ENCODE measurements at regions not wholly inside any gene's neighbourhood (a gene's known extent, or its start where the extent isn't known, plus 50 kb on each side); places are given as distances from the start of the nearest gene placed in this dataset.

DNA sequence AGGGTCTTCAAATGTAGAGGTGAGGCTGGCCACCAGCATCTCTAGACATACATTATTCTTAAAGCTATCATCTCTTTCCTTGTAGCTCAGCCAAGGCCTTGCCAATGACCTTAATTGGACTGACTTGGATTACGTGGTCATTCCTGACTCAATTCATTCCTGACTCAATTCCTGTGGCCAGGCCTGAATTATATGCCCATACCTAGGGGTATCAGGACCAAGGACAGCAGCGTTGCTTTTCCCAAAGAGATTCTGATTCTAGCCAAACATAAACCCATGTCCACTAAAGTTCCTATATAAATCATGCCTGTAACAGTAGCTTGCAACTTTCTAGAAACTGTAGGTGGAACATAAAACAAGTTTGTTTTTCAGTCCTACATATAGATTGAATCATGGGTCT, 231.7 kb downstream of the ARL6IP6 start:
- no peak overlapping the region for H3K4me3 ChIP-seq (ENCODE audit: low read length)

DNA sequence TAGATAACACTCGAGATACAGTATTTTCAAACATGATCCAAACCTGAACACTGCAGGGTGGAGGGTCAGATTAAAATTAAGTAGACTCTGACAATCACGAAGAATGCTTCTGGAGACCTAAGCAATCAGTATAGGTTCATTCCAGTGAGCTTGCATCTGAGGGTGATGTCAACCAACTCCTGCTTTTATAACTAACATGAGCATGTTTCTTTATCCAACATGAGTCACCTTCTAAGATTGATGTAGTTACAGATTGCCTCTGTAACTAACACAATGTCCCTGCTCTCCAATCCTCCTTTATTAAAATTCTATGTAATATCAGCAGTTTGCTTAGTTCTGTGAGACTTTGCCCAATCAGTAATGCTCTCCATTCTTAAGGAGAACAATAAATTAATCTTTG, 225.7 kb downstream of the ARL6IP6 start:
- no peaks in the 10 kb centered on the region for H3K4me1 ChIP-seq (ENCODE audit: insufficient read depth, low read length)
- H3K27me3 ChIP-seq (ENCODE audit: insufficient read depth, low read length) = no peaks in the 10 kb centered on the region
- no peak overlapping the region for H3K4me3 ChIP-seq (ENCODE audit: low read length)
- H2AFZ ChIP-seq (ENCODE audit: low read depth, low read length) = no peak overlapping the region
- no peaks in the 10 kb centered on the region for H3K36me3 ChIP-seq (ENCODE audit: insufficient read depth, low read length)
- H3K9me3 ChIP-seq (ENCODE audit: low read length) = no peaks in the 10 kb centered on the region

More for the DNA sequence above, 231.7 kb downstream of the ARL6IP6 start:
- H3K4me1 ChIP-seq (ENCODE audit: insufficient read depth, low read length) = no peaks in the 10 kb centered on the region
- no peak overlapping the region for H2AFZ ChIP-seq (ENCODE audit: low read depth, low read length)
- H3K27me3 ChIP-seq (ENCODE audit: insufficient read depth, low read length) = no peaks in the 10 kb centered on the region
- H3K36me3 ChIP-seq (ENCODE audit: insufficient read depth, low read length) = no peaks in the 10 kb centered on the region
- H3K9me3 ChIP-seq (ENCODE audit: low read length) = no peaks in the 10 kb centered on the region

GRCh38 chr2:152942940-152943440, 224.6 kb downstream of the ARL6IP6 start:
- no peaks in the 10 kb centered on the region for H3K36me3 ChIP-seq (ENCODE audit: insufficient read depth, low read length)
- H3K4me1 ChIP-seq (ENCODE audit: insufficient read depth, low read length) = no peaks in the 10 kb centered on the region
- no peak overlapping the region for H2AFZ ChIP-seq (ENCODE audit: low read depth, low read length)
- no peaks in the 10 kb centered on the region for H3K27me3 ChIP-seq (ENCODE audit: insufficient read depth, low read length)
- no peaks in the 10 kb centered on the region for H3K9me3 ChIP-seq (ENCODE audit: low read length)
- H3K4me3 ChIP-seq (ENCODE audit: low read length) = no peak overlapping the region

DNA sequence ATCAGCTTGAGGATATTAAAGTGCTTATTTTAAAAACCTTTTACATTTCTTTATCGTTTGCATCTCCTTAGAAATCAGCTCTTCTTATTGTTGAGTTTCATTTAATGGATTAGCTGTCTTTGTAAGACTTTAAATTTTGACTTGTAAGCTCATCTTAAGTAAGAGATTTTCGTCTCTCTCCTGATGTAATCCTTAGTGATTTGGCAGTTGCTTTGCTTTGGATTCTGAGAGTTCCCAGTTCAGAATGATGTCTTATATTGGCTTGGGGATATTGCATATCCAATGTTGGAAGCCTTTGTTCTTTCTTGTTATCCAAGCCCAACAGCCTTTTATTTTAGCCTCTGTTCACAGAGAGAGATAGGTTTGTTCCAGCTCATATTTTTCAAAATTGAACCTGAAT, 212.1 kb downstream of the ARL6IP6 start:
- no peaks in the 10 kb centered on the region for H3K36me3 ChIP-seq (ENCODE audit: insufficient read depth, low read length)
- no peaks in the 10 kb centered on the region for H3K27me3 ChIP-seq (ENCODE audit: insufficient read depth, low read length)
- H2AFZ ChIP-seq (ENCODE audit: low read depth, low read length) = no peak overlapping the region
- no peak overlapping the region for H3K4me3 ChIP-seq (ENCODE audit: low read length)
- H3K9me3 ChIP-seq (ENCODE audit: low read length) = no peaks in the 10 kb centered on the region
- no peaks in the 10 kb centered on the region for H3K4me1 ChIP-seq (ENCODE audit: insufficient read depth, low read length)

DNA sequence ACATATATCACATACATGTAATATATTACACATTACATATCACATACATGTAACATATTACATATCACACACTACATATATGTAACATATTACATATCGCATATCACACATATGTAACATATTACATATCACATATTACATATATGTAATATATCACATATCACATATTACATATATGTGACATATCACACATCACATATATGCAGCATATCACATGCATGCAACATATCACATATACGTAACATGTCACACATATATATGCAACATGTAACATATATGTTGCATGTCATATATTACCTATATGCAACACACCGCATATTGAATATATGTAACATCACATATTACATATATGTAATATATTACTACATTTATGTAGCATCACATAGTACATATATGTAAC, 211.2 kb downstream of the ARL6IP6 start:
- H3K27me3 ChIP-seq (ENCODE audit: insufficient read depth, low read length) = no peaks in the 10 kb centered on the region
- H3K4me1 ChIP-seq (ENCODE audit: insufficient read depth, low read length) = no peaks in the 10 kb centered on the region
- no peak overlapping the region for H2AFZ ChIP-seq (ENCODE audit: low read depth, low read length)
- no peaks in the 10 kb centered on the region for H3K9me3 ChIP-seq (ENCODE audit: low read length)
- H3K36me3 ChIP-seq (ENCODE audit: insufficient read depth, low read length) = no peaks in the 10 kb centered on the region
- no peak overlapping the region for H3K4me3 ChIP-seq (ENCODE audit: low read length)

GRCh38 chr2:152925547-152926448, 207.4 kb downstream of the ARL6IP6 start:
- Histone ChIP-seq H3K27me3 (ENCODE audit: insufficient read depth, low read length) (no peaks in the 10 kb centered on the region), H3K36me3 (ENCODE audit: insufficient read depth, low read length) (no peaks in the 10 kb centered on the region), H3K4me1 (ENCODE audit: insufficient read depth, low read length) (no peaks in the 10 kb centered on the region), H2AFZ (ENCODE audit: low read depth, low read length) (no peak overlapping the region), H3K9me3 (ENCODE audit: low read length) (no peaks in the 10 kb centered on the region), H3K4me3 (ENCODE audit: low read length) (no peak overlapping the region)

GRCh38 chr2:152924722-152925121, 206.3 kb downstream of the ARL6IP6 start:
- Histone ChIP-seq H3K4me1 (ENCODE audit: insufficient read depth, low read length) (no peaks in the 10 kb centered on the region), H2AFZ (ENCODE audit: low read depth, low read length) (no peak overlapping the region), H3K27me3 (ENCODE audit: insufficient read depth, low read length) (no peaks in the 10 kb centered on the region), H3K4me3 (ENCODE audit: low read length) (no peak overlapping the region), H3K9me3 (ENCODE audit: low read length) (no peaks in the 10 kb centered on the region), H3K36me3 (ENCODE audit: insufficient read depth, low read length) (no peaks in the 10 kb centered on the region)

DNA sequence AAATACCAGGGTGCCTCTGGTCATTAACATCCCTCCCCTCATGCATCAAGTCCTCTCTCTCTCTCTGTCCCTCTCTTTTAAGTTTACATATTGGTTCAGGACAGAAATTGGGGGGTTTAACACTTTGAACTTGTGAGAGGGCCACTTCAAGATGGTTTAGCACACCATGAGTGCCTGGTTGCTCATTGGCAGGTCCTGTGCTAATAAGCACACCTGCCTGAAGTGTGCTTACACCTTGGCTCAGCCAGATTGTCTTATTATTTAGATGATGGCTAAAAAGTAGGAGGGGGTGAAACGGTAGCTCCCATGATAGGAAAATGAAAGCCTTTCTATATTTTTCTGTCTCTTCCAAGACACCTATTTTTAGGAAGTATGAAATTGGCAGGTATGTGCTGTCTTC, 205.8 kb downstream of the ARL6IP6 start:
- Histone ChIP-seq H2AFZ (ENCODE audit: low read depth, low read length) (no peak overlapping the region), H3K27me3 (ENCODE audit: insufficient read depth, low read length) (no peaks in the 10 kb centered on the region), H3K4me3 (ENCODE audit: low read length) (no peak overlapping the region), H3K4me1 (ENCODE audit: insufficient read depth, low read length) (no peaks in the 10 kb centered on the region), H3K9me3 (ENCODE audit: low read length) (no peaks in the 10 kb centered on the region), H3K36me3 (ENCODE audit: insufficient read depth, low read length) (no peaks in the 10 kb centered on the region)

DNA sequence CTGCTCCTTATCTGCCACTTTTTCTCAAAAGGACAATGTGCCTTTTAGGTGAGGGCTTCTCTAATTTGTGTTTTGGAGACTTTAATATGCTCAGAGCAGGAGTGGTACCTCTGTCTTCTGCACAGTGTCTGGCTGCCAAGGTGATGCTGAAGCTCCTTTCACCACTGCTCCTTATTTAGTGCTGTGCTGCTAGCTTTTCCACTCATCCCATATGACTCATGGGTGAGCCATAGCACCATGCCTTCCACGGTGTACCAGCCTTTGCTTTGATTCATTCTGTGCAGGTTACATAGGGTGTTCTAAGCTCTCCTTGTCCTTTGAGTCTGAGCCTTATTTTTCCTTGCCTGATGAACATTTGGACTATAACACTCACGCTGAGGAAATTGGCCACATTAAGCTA, 202.4 kb downstream of the ARL6IP6 start:
- H3K4me1 ChIP-seq (ENCODE audit: insufficient read depth, low read length) = no peaks in the 10 kb centered on the region
- no peak overlapping the region for H3K4me3 ChIP-seq (ENCODE audit: low read length)
- H2AFZ ChIP-seq (ENCODE audit: low read depth, low read length) = no peak overlapping the region
- H3K9me3 ChIP-seq (ENCODE audit: low read length) = no peaks in the 10 kb centered on the region
- H3K36me3 ChIP-seq (ENCODE audit: insufficient read depth, low read length) = no peaks in the 10 kb centered on the region
- H3K27me3 ChIP-seq (ENCODE audit: insufficient read depth, low read length) = no peaks in the 10 kb centered on the region

GRCh38 chr2:152910970-152911369, 192.6 kb downstream of the ARL6IP6 start:
- H3K36me3 ChIP-seq (ENCODE audit: insufficient read depth, low read length) = no peaks in the 10 kb centered on the region
- no peak overlapping the region for H3K4me3 ChIP-seq (ENCODE audit: low read length)
- H3K27me3 ChIP-seq (ENCODE audit: insufficient read depth, low read length) = no peaks in the 10 kb centered on the region
- no peaks in the 10 kb centered on the region for H3K4me1 ChIP-seq (ENCODE audit: insufficient read depth, low read length)
- H2AFZ ChIP-seq (ENCODE audit: low read depth, low read length) = no peak overlapping the region
- H3K9me3 ChIP-seq (ENCODE audit: low read length) = no peaks in the 10 kb centered on the region

GRCh38 chr2:152907046-152907445, 188.6 kb downstream of the ARL6IP6 start:
- H2AFZ ChIP-seq (ENCODE audit: low read depth, low read length) = no peak overlapping the region
- H3K9me3 ChIP-seq (ENCODE audit: low read length) = no peaks in the 10 kb centered on the region
- no peaks in the 10 kb centered on the region for H3K4me1 ChIP-seq (ENCODE audit: insufficient read depth, low read length)
- no peaks in the 10 kb centered on the region for H3K27me3 ChIP-seq (ENCODE audit: insufficient read depth, low read length)
- H3K4me3 ChIP-seq (ENCODE audit: low read length) = no peak overlapping the region
- H3K36me3 ChIP-seq (ENCODE audit: insufficient read depth, low read length) = no peaks in the 10 kb centered on the region

GRCh38 chr2:152894051-152894450, 175.6 kb downstream of the ARL6IP6 start:
- Histone ChIP-seq H3K4me1 (ENCODE audit: insufficient read depth, low read length) (no peaks in the 10 kb centered on the region), H2AFZ (ENCODE audit: low read depth, low read length) (no peak overlapping the region), H3K9me3 (ENCODE audit: low read length) (no peaks in the 10 kb centered on the region), H3K36me3 (ENCODE audit: insufficient read depth, low read length) (no peaks in the 10 kb centered on the region), H3K27me3 (ENCODE audit: insufficient read depth, low read length) (no peaks in the 10 kb centered on the region), H3K4me3 (ENCODE audit: low read length) (no peak overlapping the region)

- Histone ChIP-seq H3K27me3 (ENCODE audit: insufficient read depth, low read length) (no peaks in the 10 kb centered on the region), H3K9me3 (ENCODE audit: low read length) (no peaks in the 10 kb centered on the region), H2AFZ (ENCODE audit: low read depth, low read length) (no peak overlapping the region), H3K36me3 (ENCODE audit: insufficient read depth, low read length) (no peaks in the 10 kb centered on the region), H3K4me1 (ENCODE audit: insufficient read depth, low read length) (no peaks in the 10 kb centered on the region), H3K4me3 (ENCODE audit: low read length) (no peak overlapping the region)
Measured at GRCh38 chr2:152890736-152891135, 172.3 kb downstream of the ARL6IP6 start.
